ENCODE measurements at regions not wholly inside any gene's neighbourhood (a gene's known extent, or its start where the extent isn't known, plus 50 kb on each side); places are given as distances from the start of the nearest gene placed in this dataset.
"Not testable (repeated sequence)": the region's sequence is repeated elsewhere in the genome, so short reads cannot be mapped to it uniquely, and the experiment has no call there.

GRCh38 chr12:17572250-17572649, 517.7 kb downstream of the RERGL start:
- in situ Hi-C loops (cut with MboI; ENCODE audit: low pct_unique_long_range_greater_than_20kb, low sequenced_read_pairs, unreplicated experiment) = no loop called here
- TF ChIP-seq CTCF (IDR thresholded peaks at IDR 0.05; ENCODE audit: extremely low read depth, insufficient read depth, missing control alignments) = no peak
- DNase-seq (ENCODE audit: low spot score) = no peak

- no peak for DNase-seq (ENCODE audit: low spot score)
- TF ChIP-seq CTCF (IDR thresholded peaks at IDR 0.05; ENCODE audit: extremely low read depth, insufficient read depth, missing control alignments) = no peak
- in situ Hi-C loops (cut with MboI; ENCODE audit: low pct_unique_long_range_greater_than_20kb, low sequenced_read_pairs, unreplicated experiment) = no loop called here
Observed at GRCh38 chr12:17571047-17571446, 518.9 kb downstream of the RERGL start.

- in situ Hi-C loops (cut with MboI; ENCODE audit: low pct_unique_long_range_greater_than_20kb, low sequenced_read_pairs, unreplicated experiment) = not testable (repeated sequence)
Observed at GRCh38 chr12:17564630-17565029, 525.4 kb downstream of the RERGL start.

GRCh38 chr12:17550011-17550410, 540.0 kb downstream of the RERGL start:
- in situ Hi-C loops (cut with MboI; ENCODE audit: low pct_unique_long_range_greater_than_20kb, low sequenced_read_pairs, unreplicated experiment) = no loop called here
- DNase-seq (ENCODE audit: low spot score) = no peak
- no peak for TF ChIP-seq CTCF (IDR thresholded peaks at IDR 0.05; ENCODE audit: extremely low read depth, insufficient read depth, missing control alignments)

More at GRCh38 chr12:17564630-17565029, 525.4 kb downstream of the RERGL start:
- DNase-seq (ENCODE audit: low spot score) = not testable (repeated sequence)

GRCh38 chr12:17540921-17541320, 549.1 kb downstream of the RERGL start:
- in situ Hi-C loops (cut with MboI; ENCODE audit: low pct_unique_long_range_greater_than_20kb, low sequenced_read_pairs, unreplicated experiment) = no loop called here
- no peak for DNase-seq (ENCODE audit: low spot score)
- TF ChIP-seq CTCF (IDR thresholded peaks at IDR 0.05; ENCODE audit: extremely low read depth, insufficient read depth, missing control alignments) = no peak

- in situ Hi-C loops (cut with MboI; ENCODE audit: low pct_unique_long_range_greater_than_20kb, low sequenced_read_pairs, unreplicated experiment) = no loop called here
- no peak for TF ChIP-seq CTCF (IDR thresholded peaks at IDR 0.05; ENCODE audit: extremely low read depth, insufficient read depth, missing control alignments)
- DNase-seq (ENCODE audit: low spot score) = no peak
Observed at GRCh38 chr12:17528394-17528793, 561.6 kb downstream of the RERGL start.

GRCh38 chr12:17527021-17527420, 563.0 kb downstream of the RERGL start:
- in situ Hi-C loops (cut with MboI; ENCODE audit: low pct_unique_long_range_greater_than_20kb, low sequenced_read_pairs, unreplicated experiment) = no loop called here
- no peak for TF ChIP-seq CTCF (IDR thresholded peaks at IDR 0.05; ENCODE audit: extremely low read depth, insufficient read depth, missing control alignments)
- no peak for DNase-seq (ENCODE audit: low spot score)
